AG04450 (cell line): ENCODE measurements at regions not wholly inside any gene's neighbourhood (a gene's known extent, or its start where the extent isn't known, plus 50 kb on each side); places are given as distances from the start of the nearest gene placed in this dataset.
"Not testable (repeated sequence)": the region's sequence is repeated elsewhere in the genome, so short reads cannot be mapped to it uniquely, and the experiment has no call there.

Experiments used
- CTCF ChIA-PET: fragments of 300-600, 350-600 bp; formaldehyde crosslinking; extraction: SDS; loops from one replicate; lab custom pipeline; 2022; ENCODE audit warnings: antibody characterized with exemption, inconsistent platforms; lab: Charles Lee
- POLR2A ChIA-PET: fragments of 350-600 bp; formaldehyde crosslinking; extraction: SDS; loops from one replicate; lab custom pipeline; 2021; ENCODE audit warnings: antibody characterized with exemption, inconsistent platforms; lab: Yijun Ruan, JAX
- DNase-seq: peaks from one replicate; pipeline ENCODE4 v3.0.0-alpha.2; 2011; ENCODE audit warnings: low read depth, low spot score
- H3K27ac ChIP-seq: one replicate; pipeline ENCODE4 v1.5.1; 2012; ENCODE audit warnings: low read depth, low read length, control low read depth
- H3K27me3 ChIP-seq: one replicate; pipeline ENCODE4 v1.6.0; 2012; ENCODE audit warnings: low read length; ENCODE audit not compliant: control insufficient read depth, insufficient read depth
- H3K4me3 ChIP-seq: 2 replicates; pipeline ENCODE4 v1.5.1; 2011; ENCODE audit warnings: mild to moderate bottlenecking, low read depth, low read length, control low read depth
- H3K9me3 ChIP-seq: 2 replicates; pipeline ENCODE4 v1.5.1; 2012; ENCODE audit warnings: low read length; ENCODE audit not compliant: control insufficient read depth, insufficient read depth
- CTCF ChIP-seq: IDR thresholded peaks from 2 replicates; pipeline ENCODE4 v1.5.1; 2011; ENCODE audit warnings: low read depth, low read length, control low read depth, inconsistent platforms

- Histone ChIP-seq H3K27ac (no peak overlapping the region), H3K4me3 (no peak overlapping the region), H3K27me3 (no peaks in the 10 kb centered on the region), H3K9me3 (peaks cover 2% of the 10 kb centered on the region; the same call in 1 of the 2 replicates)
- POLR2A ChIA-PET, result no interaction called here
- DNase-seq, result no peak
- CTCF ChIA-PET, result no interaction called here
- TF ChIP-seq CTCF, result no peak
Observed at GRCh38 chr3:35305406-35305805, 333.9 kb upstream of the ARPP21 start.

GRCh38 chr3:35307296-35307695 is 332.0 kb upstream of the ARPP21 start:
- Histone ChIP-seq H3K4me3 (no peak overlapping the region), H3K27me3 (no peaks in the 10 kb centered on the region), H3K9me3 (0 out of 2 replicates have a peak, but pooled peaks cover 2% of the 10 kb centered on the region), H3K27ac (no peak overlapping the region)
- CTCF ChIA-PET, result no interaction called here
- no peak for TF ChIP-seq CTCF
- no peak for DNase-seq
- POLR2A ChIA-PET, result no interaction called here

GRCh38 chr3:35316841-35317240 is 322.5 kb upstream of the ARPP21 start:
- H3K9me3 ChIP-seq, H3K27ac ChIP-seq, POLR2A ChIA-PET, H3K4me3 ChIP-seq, H3K27me3 ChIP-seq, DNase-seq, CTCF ChIA-PET: not testable (repeated sequence)

GRCh38 chr3:35320646-35321407 is 318.5 kb upstream of the ARPP21 start:
- TF ChIP-seq CTCF, result no peak
- H3K9me3 ChIP-seq, result no peaks in the 10 kb centered on the region; the same call in 1 of the 2 replicates
- H3K27ac ChIP-seq, result no peak overlapping the region
- ChIA-PET POLR2A (no interaction called here), CTCF (no interaction called here)
- no peaks in the 10 kb centered on the region for H3K27me3 ChIP-seq
- H3K4me3 ChIP-seq, result no peak overlapping the region
- DNase-seq, result no peak

GRCh38 chr3:35322070-35322469 is 317.3 kb upstream of the ARPP21 start:
- POLR2A ChIA-PET, result no interaction called here
- no peak overlapping the region for H3K27ac ChIP-seq
- no peaks in the 10 kb centered on the region for H3K27me3 ChIP-seq
- CTCF ChIA-PET, result no interaction called here
- TF ChIP-seq CTCF, result no peak
- DNase-seq, result no peak
- no peaks in the 10 kb centered on the region; the same call in 1 of the 2 replicates for H3K9me3 ChIP-seq
- H3K4me3 ChIP-seq, result no peak overlapping the region
